ENCODE measurements at regions not wholly inside any gene's neighbourhood (a gene's known extent, or its start where the extent isn't known, plus 50 kb on each side); places are given as distances from the start of the nearest gene placed in this dataset.
"Not testable (repeated sequence)": the region's sequence is repeated elsewhere in the genome, so short reads cannot be mapped to it uniquely, and the experiment has no call there.

GRCh38 chr5:152470167-152470566, 65.1 kb upstream of the NMUR2 start:
- H3K36me3 ChIP-seq (ENCODE audit: control insufficient read depth, insufficient read depth, low read length) = no peaks in the 10 kb centered on the region
- H3K4me3 ChIP-seq (ENCODE audit: low read depth, low read length) = no peak overlapping the region
- no peaks in the 10 kb centered on the region for H3K27me3 ChIP-seq (ENCODE audit: control insufficient read depth, insufficient read depth, low read length)
- TF ChIP-seq CTCF (IDR thresholded peaks at IDR 0.05; ENCODE audit: insufficient read depth, low read length, poor library complexity, severe bottlenecking) = no peak
- no peak for DNase-seq (ENCODE audit: low read depth)

GRCh38 chr5:152472083-152472482, 67.0 kb upstream of the NMUR2 start:
- H3K4me3 ChIP-seq (ENCODE audit: low read depth, low read length) = no peak overlapping the region
- DNase-seq (ENCODE audit: low read depth) = no peak
- no peaks in the 10 kb centered on the region for H3K36me3 ChIP-seq (ENCODE audit: control insufficient read depth, insufficient read depth, low read length)
- H3K27me3 ChIP-seq (ENCODE audit: control insufficient read depth, insufficient read depth, low read length) = no peaks in the 10 kb centered on the region
- no peak for TF ChIP-seq CTCF (IDR thresholded peaks at IDR 0.05; ENCODE audit: insufficient read depth, low read length, poor library complexity, severe bottlenecking)

- TF ChIP-seq CTCF (IDR thresholded peaks at IDR 0.05; ENCODE audit: insufficient read depth, low read length, poor library complexity, severe bottlenecking) = no peak
These were observed 69.9 kb upstream of the NMUR2 start for GRCh38 chr5:152474961-152475360.

GRCh38 chr5:152477536-152477935, 72.5 kb upstream of the NMUR2 start:
- TF ChIP-seq CTCF (IDR thresholded peaks at IDR 0.05; ENCODE audit: insufficient read depth, low read length, poor library complexity, severe bottlenecking) = no peak
- Histone ChIP-seq H3K27me3 (ENCODE audit: control insufficient read depth, insufficient read depth, low read length) (no peaks in the 10 kb centered on the region), H3K36me3 (ENCODE audit: control insufficient read depth, insufficient read depth, low read length) (no peaks in the 10 kb centered on the region), H3K4me3 (ENCODE audit: low read depth, low read length) (no peak overlapping the region)
- no peak for DNase-seq (ENCODE audit: low read depth)

More at GRCh38 chr5:152474961-152475360, 69.9 kb upstream of the NMUR2 start:
- H3K4me3 ChIP-seq (ENCODE audit: low read depth, low read length) = no peak overlapping the region
- no peak for DNase-seq (ENCODE audit: low read depth)
- H3K27me3 ChIP-seq (ENCODE audit: control insufficient read depth, insufficient read depth, low read length) = no peaks in the 10 kb centered on the region
- no peaks in the 10 kb centered on the region for H3K36me3 ChIP-seq (ENCODE audit: control insufficient read depth, insufficient read depth, low read length)

- not testable (repeated sequence) for H3K27me3 ChIP-seq (ENCODE audit: control insufficient read depth, insufficient read depth, low read length); DNase-seq (ENCODE audit: low read depth); H3K36me3 ChIP-seq (ENCODE audit: control insufficient read depth, insufficient read depth, low read length); H3K4me3 ChIP-seq (ENCODE audit: low read depth, low read length)
These were observed 74.8 kb upstream of the NMUR2 start for GRCh38 chr5:152479866-152480265.

GRCh38 chr5:152480677-152481076, 75.6 kb upstream of the NMUR2 start:
- not testable (repeated sequence) for H3K27me3 ChIP-seq (ENCODE audit: control insufficient read depth, insufficient read depth, low read length); H3K4me3 ChIP-seq (ENCODE audit: low read depth, low read length); H3K36me3 ChIP-seq (ENCODE audit: control insufficient read depth, insufficient read depth, low read length); DNase-seq (ENCODE audit: low read depth)

GRCh38 chr5:152487130-152487529, 82.1 kb upstream of the NMUR2 start:
- H3K27me3 ChIP-seq (ENCODE audit: control insufficient read depth, insufficient read depth, low read length) = no peaks in the 10 kb centered on the region
- TF ChIP-seq CTCF (IDR thresholded peaks at IDR 0.05; ENCODE audit: insufficient read depth, low read length, poor library complexity, severe bottlenecking) = no peak
- H3K4me3 ChIP-seq (ENCODE audit: low read depth, low read length) = no peak overlapping the region
- H3K36me3 ChIP-seq (ENCODE audit: control insufficient read depth, insufficient read depth, low read length) = no peaks in the 10 kb centered on the region
- no peak for DNase-seq (ENCODE audit: low read depth)

Measured in kidney epithelial cell (primary cell).